GM12878 (cell line): ENCODE measurements at regions not wholly inside any gene's neighbourhood (a gene's known extent, or its start where the extent isn't known, plus 50 kb on each side); places are given as distances from the start of the nearest gene placed in this dataset.

Source experiments
- ATAC-seq: fragments of 200-7000 bp; cut with Tn5 transposase; 3 replicates; pipeline ENCODE4 v1.9.1; 2020; ENCODE audit warnings: mild to moderate bottlenecking, moderate library complexity
- BruUV-seq: library from RNA; stranded (reverse); fragments of 400-500 nt; replicated peaks from 2 replicates; lab custom pipeline; 2021; lab: Mats Ljungman, UMichigan
- CTCF ChIA-PET: fragments of 300-600 bp; sonication (Branson Sonifier 250); formaldehyde crosslinking; extraction: SDS; loops from one replicate; lab custom pipeline; 2021; ENCODE audit warnings: inconsistent platforms; lab: Yijun Ruan, JAX
- POLR2A ChIA-PET: fragments of 350-600 bp; formaldehyde crosslinking; extraction: SDS; loops from one replicate; lab custom pipeline; 2021; ENCODE audit warnings: inconsistent platforms; lab: Charles Lee
- RAD21 ChIA-PET: fragments of 300-600 bp; sonication (Branson Sonifier 250); formaldehyde crosslinking; loops from one replicate; lab custom pipeline; 2023; ENCODE audit warnings: antibody characterized with exemption; ENCODE audit not compliant: unreplicated experiment; lab: Charles Lee
- SMC1A ChIA-PET: fragments of 300-600 bp; sonication (Branson Sonifier 250); formaldehyde crosslinking; loops from one replicate; lab custom pipeline; 2023; ENCODE audit not compliant: unreplicated experiment, uncharacterized antibody; lab: Charles Lee
- DNase-seq: peaks from one replicate; pipeline ENCODE4 v3.0.0-alpha.2; 2011; ENCODE audit warnings: low read depth, low spot score
- FAIRE-seq: peaks from 3 replicates; lab custom pipeline; 2011; peaks lifted over from hg19 to GRCh38; lab: Jason Lieb, UNC
- H2AFZ ChIP-seq: 2 replicates; pipeline ENCODE4 v1.6.0; 2011; ENCODE audit warnings: low read depth, low read length, control low read depth; ENCODE audit not compliant: control insufficient read depth
- H3K27ac ChIP-seq: 2 replicates; pipeline ENCODE4 v1.5.1; 2011; ENCODE audit warnings: control low read depth; ENCODE audit not compliant: control insufficient read depth, insufficient read depth
- H3K27me3 ChIP-seq, 2 experiments: replicated peaks in 1 of 2; 2 replicates each; pipeline versions ENCODE4 v1.6.0 to v1.6.1; 2011; ENCODE audit warnings: low read length in 1 of 2; ENCODE audit not compliant: control insufficient read depth in 2 of 2, insufficient read depth in 2 of 2
- H3K36me3 ChIP-seq, 2 experiments: 2 replicates each; pipeline ENCODE4 v1.5.1; 2011; ENCODE audit warnings: low read length in 1 of 2; ENCODE audit not compliant: control insufficient read depth in 2 of 2, insufficient read depth in 2 of 2
- H3K4me1 ChIP-seq: 2 replicates; pipeline ENCODE4 v1.6.1; 2011; ENCODE audit warnings: mild to moderate bottlenecking, low read length, moderate library complexity, mixed read lengths; ENCODE audit not compliant: control insufficient read depth, insufficient read depth
- H3K4me2 ChIP-seq: 2 replicates; pipeline ENCODE4 v1.6.0; 2011; ENCODE audit warnings: control low read depth; ENCODE audit not compliant: control insufficient read depth, insufficient read depth
- H3K4me3 ChIP-seq: fragments of 200-600 bp; sonication (generic); 2 replicates; pipeline ENCODE4 v1.5.1; 2016
- H3K79me2 ChIP-seq: 2 replicates; pipeline ENCODE4 v1.6.0; 2011; ENCODE audit warnings: low read length; ENCODE audit not compliant: control insufficient read depth, insufficient read depth
- H3K9ac ChIP-seq: 2 replicates; pipeline ENCODE4 v1.8.0; 2011; ENCODE audit warnings: low read length, control low read depth, mixed read lengths; ENCODE audit not compliant: control insufficient read depth, insufficient read depth
- H3K9me3 ChIP-seq: replicated peaks from 3 replicates; pipeline ENCODE4 v1.5.1; 2011; ENCODE audit warnings: mild to moderate bottlenecking, low read length; ENCODE audit not compliant: control insufficient read depth, insufficient read depth
- H4K20me1 ChIP-seq: 2 replicates; pipeline ENCODE4 v1.6.0; 2011; ENCODE audit not compliant: control insufficient read depth, insufficient read depth
- CBX5 ChIP-seq: sonication (generic); IDR thresholded peaks from 2 replicates; pipeline ENCODE4 v1.6.1; 2016; ENCODE audit warnings: low read depth, moderate library complexity, mild to moderate bottlenecking, inconsistent platforms
- ESRRA ChIP-seq: IDR thresholded peaks from 2 replicates; pipeline ENCODE4 v1.6.1; 2012; ENCODE audit warnings: mild to moderate bottlenecking, low read length, improper control_type of control experiment
- EZH2 ChIP-seq: IDR thresholded peaks from 2 replicates; pipeline ENCODE4 v1.6.1; 2012; ENCODE audit warnings: low read depth, mild to moderate bottlenecking, control low read depth, inconsistent platforms, low read length, borderline replicate concordance; ENCODE audit not compliant: control insufficient read depth
- FOS ChIP-seq: IDR thresholded peaks from 3 replicates; pipeline ENCODE4 v1.6.1; 2011; ENCODE audit warnings: borderline replicate concordance; ENCODE audit not compliant: insufficient read length; ENCODE audit errors: extremely low read depth
- IKZF1 ChIP-seq: fragments of 450-650 bp; conservative IDR thresholded peaks from 2 replicates; pipeline ENCODE4 v1.6.1; 2017; ENCODE audit warnings: antibody characterized with exemption, mild to moderate bottlenecking
- MXI1 ChIP-seq: fragments of 150-350 bp; IDR thresholded peaks from 2 replicates; pipeline ENCODE4 v1.6.1; 2011; ENCODE audit warnings: low read depth, mild to moderate bottlenecking, inconsistent platforms, low read length, improper control_type of control experiment
- MYB ChIP-seq: fragments of 150-350 bp; IDR thresholded peaks from 2 replicates; pipeline ENCODE4 v1.6.1; 2014; ENCODE audit warnings: mild to moderate bottlenecking, low read depth, low read length, borderline replicate concordance
- MYC ChIP-seq: IDR thresholded peaks from 2 replicates; pipeline ENCODE4 v1.6.1; 2011; ENCODE audit warnings: mild to moderate bottlenecking, low read length, moderate library complexity, inconsistent platforms; ENCODE audit not compliant: insufficient read depth, insufficient replicate concordance, insufficient read length, severe bottlenecking
- NRF1 ChIP-seq: conservative IDR thresholded peaks from 2 replicates; pipeline ENCODE4 v1.6.1; 2011; ENCODE audit warnings: mild to moderate bottlenecking, low read depth, low read length, improper control_type of control experiment
- POU2F2 ChIP-seq: IDR thresholded peaks from 3 replicates; pipeline ENCODE4 v1.6.1; 2011; ENCODE audit warnings: low read depth, mild to moderate bottlenecking, low read length, borderline replicate concordance
- SREBF1 ChIP-seq: IDR thresholded peaks from 2 replicates; pipeline ENCODE4 v1.6.1; 2012; ENCODE audit warnings: mild to moderate bottlenecking, low read length
- SREBF2 ChIP-seq: IDR thresholded peaks from 2 replicates; pipeline ENCODE4 v1.6.1; 2012; ENCODE audit warnings: mild to moderate bottlenecking, low read length
- WRNIP1 ChIP-seq: IDR thresholded peaks from 2 replicates; pipeline ENCODE4 v1.6.1; 2011; ENCODE audit warnings: low read depth, low read length, improper control_type of control experiment, borderline replicate concordance
- ZNF217 ChIP-seq: fragments of 450-650 bp; IDR thresholded peaks from 2 replicates; pipeline ENCODE4 v1.6.1; 2017; ENCODE audit warnings: antibody characterized with exemption, mild to moderate bottlenecking
- WGBS: methylation state at CpG from one replicate; pipeline ENCODE4 v1.1.6; 2016; ENCODE audit warnings: low lambda C conversion rate; ENCODE audit not compliant: insufficient replicate concordance, insufficient coverage; ENCODE audit errors: missing lambda C conversion rate; 5-methylcytosine and 5-hydroxymethylcytosine counted together
- in situ Hi-C: fragments of 300-500 bp; cut with MboI; formaldehyde crosslinking; loops from 9 replicates; pipeline ENCODE4 v1.14.3; 2018; ENCODE audit warnings: mixed read lengths
- intact Hi-C: fragments of 100-400 bp; cut with micrococcal nuclease; formaldehyde crosslinking; loops from one replicate; pipeline ENCODE4 v1.14.2; 2022; ENCODE audit not compliant: unreplicated experiment
- TF ChIP-seq, protein P1 (sequence below): fragments of 450-650 bp; IDR thresholded peaks from 2 replicates; pipeline ENCODE4 v1.6.1; 2017; ENCODE audit warnings: mild to moderate bottlenecking, moderate library complexity
- TF ChIP-seq, protein P2 (sequence below): fragments of 450-650 bp; IDR thresholded peaks from 2 replicates; pipeline ENCODE4 v1.6.1; 2016; ENCODE audit warnings: mild to moderate bottlenecking

DNA sequence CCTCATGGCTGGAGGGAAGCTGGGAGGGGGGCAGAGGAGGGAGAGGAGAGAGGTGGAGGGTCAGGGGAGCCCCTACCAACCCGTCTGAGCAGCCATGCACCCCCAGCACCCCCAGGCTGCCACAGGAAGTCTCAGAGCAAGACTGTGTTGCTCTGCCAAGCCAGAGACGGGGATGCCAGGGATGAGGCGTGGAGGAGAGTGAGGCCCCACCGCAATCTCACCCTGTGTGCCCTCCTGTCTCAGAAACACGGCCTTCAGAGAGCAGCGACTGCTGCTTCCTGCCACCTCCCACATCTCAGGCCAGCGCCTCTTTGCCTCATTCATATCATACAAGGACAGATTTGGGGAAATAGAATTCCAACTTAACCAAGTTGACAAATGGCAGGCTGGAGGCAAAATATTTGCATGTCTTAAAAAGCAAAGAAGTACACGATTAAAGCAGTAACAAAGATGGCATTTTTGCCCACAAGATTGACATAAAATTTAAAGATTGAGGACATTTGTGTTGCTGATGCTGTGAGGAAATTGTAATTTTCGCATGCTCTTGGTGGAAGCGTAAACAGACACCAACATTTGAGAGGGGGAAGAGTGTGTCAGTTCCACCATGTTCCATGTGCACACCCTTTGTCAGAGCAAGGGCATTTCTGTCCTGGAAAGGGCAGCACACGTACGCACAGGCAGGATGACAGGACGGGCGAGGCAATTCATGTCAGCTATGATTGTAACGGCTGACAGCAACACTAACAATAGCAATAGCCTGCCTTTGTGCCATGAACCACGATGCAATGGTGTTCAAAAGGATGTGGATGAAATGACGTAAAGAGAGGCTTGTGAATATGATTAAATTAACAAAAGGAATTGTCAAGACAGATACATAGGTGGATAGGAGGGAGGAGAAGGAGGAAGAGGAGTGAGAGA is 59.0 kb upstream of the BACE2 start:
- Histone ChIP-seq H3K27me3 (no peaks in the 10 kb centered on the region), H3K36me3 (no peaks in the 10 kb centered on the region), H3K4me2 (no peak overlapping the region), H3K79me2 (no peaks in the 10 kb centered on the region), H3K9me3 (no peaks in the 10 kb centered on the region; the same call in 2 of the 3 replicates), H3K4me3 (no peak overlapping the region), H4K20me1 (no peaks in the 10 kb centered on the region), H3K27ac (no peak overlapping the region), H2AFZ (no peak overlapping the region), H3K9ac (no peak overlapping the region), H3K4me1 (no peaks in the 10 kb centered on the region)
- ATAC-seq (no peak), FAIRE-seq (no peak), DNase-seq (no peak)
- in situ Hi-C loops, result no loop called here
- no TSS peak for BruUV-seq
- intact Hi-C loops, result no loop called here
- ChIA-PET RAD21 (no interaction called here), CTCF (no interaction called here), SMC1A (no interaction called here), POLR2A (no interaction called here)
- 18% methylated on average over 16 of the region's 17 CpGs for WGBS
- TF ChIP-seq, protein P1, sequence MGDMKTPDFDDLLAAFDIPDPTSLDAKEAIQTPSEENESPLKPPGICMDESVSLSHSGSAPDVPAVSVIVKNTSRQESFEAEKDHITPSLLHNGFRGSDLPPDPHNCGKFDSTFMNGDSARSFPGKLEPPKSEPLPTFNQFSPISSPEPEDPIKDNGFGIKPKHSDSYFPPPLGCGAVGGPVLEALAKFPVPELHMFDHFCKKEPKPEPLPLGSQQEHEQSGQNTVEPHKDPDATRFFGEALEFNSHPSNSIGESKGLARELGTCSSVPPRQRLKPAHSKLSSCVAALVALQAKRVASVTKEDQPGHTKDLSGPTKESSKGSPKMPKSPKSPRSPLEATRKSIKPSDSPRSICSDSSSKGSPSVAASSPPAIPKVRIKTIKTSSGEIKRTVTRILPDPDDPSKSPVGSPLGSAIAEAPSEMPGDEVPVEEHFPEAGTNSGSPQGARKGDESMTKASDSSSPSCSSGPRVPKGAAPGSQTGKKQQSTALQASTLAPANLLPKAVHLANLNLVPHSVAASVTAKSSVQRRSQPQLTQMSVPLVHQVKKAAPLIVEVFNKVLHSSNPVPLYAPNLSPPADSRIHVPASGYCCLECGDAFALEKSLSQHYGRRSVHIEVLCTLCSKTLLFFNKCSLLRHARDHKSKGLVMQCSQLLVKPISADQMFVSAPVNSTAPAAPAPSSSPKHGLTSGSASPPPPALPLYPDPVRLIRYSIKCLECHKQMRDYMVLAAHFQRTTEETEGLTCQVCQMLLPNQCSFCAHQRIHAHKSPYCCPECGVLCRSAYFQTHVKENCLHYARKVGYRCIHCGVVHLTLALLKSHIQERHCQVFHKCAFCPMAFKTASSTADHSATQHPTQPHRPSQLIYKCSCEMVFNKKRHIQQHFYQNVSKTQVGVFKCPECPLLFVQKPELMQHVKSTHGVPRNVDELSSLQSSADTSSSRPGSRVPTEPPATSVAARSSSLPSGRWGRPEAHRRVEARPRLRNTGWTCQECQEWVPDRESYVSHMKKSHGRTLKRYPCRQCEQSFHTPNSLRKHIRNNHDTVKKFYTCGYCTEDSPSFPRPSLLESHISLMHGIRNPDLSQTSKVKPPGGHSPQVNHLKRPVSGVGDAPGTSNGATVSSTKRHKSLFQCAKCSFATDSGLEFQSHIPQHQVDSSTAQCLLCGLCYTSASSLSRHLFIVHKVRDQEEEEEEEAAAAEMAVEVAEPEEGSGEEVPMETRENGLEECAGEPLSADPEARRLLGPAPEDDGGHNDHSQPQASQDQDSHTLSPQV, result no peak
- TF ChIP-seq IKZF1 (no peak), ESRRA (no peak), CBX5 (no peak), WRNIP1 (no peak), MYB (no peak), NRF1 (no peak), EZH2 (no peak), POU2F2 (no peak), ZNF217 (no peak), MXI1 (no peak), SREBF2 (no peak), MYC (no peak), FOS (no peak), SREBF1 (no peak)
- TF ChIP-seq, protein P2, sequence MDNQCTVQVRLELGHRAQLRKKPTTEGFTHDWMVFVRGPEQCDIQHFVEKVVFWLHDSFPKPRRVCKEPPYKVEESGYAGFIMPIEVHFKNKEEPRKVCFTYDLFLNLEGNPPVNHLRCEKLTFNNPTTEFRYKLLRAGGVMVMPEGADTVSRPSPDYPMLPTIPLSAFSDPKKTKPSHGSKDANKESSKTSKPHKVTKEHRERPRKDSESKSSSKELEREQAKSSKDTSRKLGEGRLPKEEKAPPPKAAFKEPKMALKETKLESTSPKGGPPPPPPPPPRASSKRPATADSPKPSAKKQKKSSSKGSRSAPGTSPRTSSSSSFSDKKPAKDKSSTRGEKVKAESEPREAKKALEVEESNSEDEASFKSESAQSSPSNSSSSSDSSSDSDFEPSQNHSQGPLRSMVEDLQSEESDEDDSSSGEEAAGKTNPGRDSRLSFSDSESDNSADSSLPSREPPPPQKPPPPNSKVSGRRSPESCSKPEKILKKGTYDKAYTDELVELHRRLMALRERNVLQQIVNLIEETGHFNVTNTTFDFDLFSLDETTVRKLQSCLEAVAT, result no peak
